ENCODE measurements at regions not wholly inside any gene's neighbourhood (a gene's known extent, or its start where the extent isn't known, plus 50 kb on each side); places are given as distances from the start of the nearest gene placed in this dataset.

GRCh38 chr5:91562922-91563321 is 179.8 kb upstream of the ARRDC3 start:
- TF ChIP-seq CTCF (conservative IDR thresholded peaks at IDR 0.05; ENCODE audit: low read length) (no peak), EZH2phosphoT487 (IDR thresholded peaks at IDR 0.05; ENCODE audit: borderline replicate concordance) (no peak)

All from Loucy (cell line).